IMR-90 (cell line): ENCODE measurements at regions not wholly inside any gene's neighbourhood (a gene's known extent, or its start where the extent isn't known, plus 50 kb on each side); places are given as distances from the start of the nearest gene placed in this dataset.

Source experiments
- ATAC-seq: fragments of 200-7000 bp; cut with Tn5 transposase; 2 replicates; pipeline ENCODE4 v1.9.1; 2020; ENCODE audit warnings: low read depth, mild to moderate bottlenecking, moderate library complexity
- BruUV-seq: library from RNA; stranded (reverse); fragments of 400-500 nt; replicated peaks from 2 replicates; lab custom pipeline; 2021; lab: Mats Ljungman, UMichigan
- CTCF ChIA-PET: fragments of 300-600 bp; formaldehyde crosslinking; extraction: SDS; loops from one replicate; lab custom pipeline; 2021; ENCODE audit warnings: antibody characterized with exemption; lab: Yijun Ruan, JAX
- POLR2A ChIA-PET: fragments of 300-600 bp; sonication (Branson Sonifier 250); formaldehyde crosslinking; loops from one replicate; lab custom pipeline; 2022; ENCODE audit warnings: antibody characterized with exemption; ENCODE audit not compliant: unreplicated experiment; lab: Charles Lee
- DNase-seq: peaks from one replicate; pipeline ENCODE4 v3.0.0; 2013
- H2AFZ ChIP-seq: replicated peaks from 2 replicates; pipeline ENCODE3; 2013; ENCODE audit warnings: low read length, mild to moderate bottlenecking; ENCODE audit not compliant: poor library complexity
- H2AK5ac ChIP-seq: 2 replicates; pipeline ENCODE4 v1.6.1; 2013; ENCODE audit warnings: low read depth, low read length, inconsistent platforms
- H2AK9ac ChIP-seq: replicated peaks from 2 replicates; pipeline ENCODE3; 2013; ENCODE audit warnings: mild to moderate bottlenecking, low read depth, low read length, moderate library complexity; ENCODE audit not compliant: poor library complexity
- H2BK120ac ChIP-seq: 2 replicates; pipeline ENCODE4 v1.6.1; 2013; ENCODE audit warnings: low read depth, low read length, inconsistent platforms
- H2BK15ac ChIP-seq: 3 replicates; pipeline ENCODE4 v1.6.1; 2013; ENCODE audit warnings: low read depth, low read length, inconsistent platforms
- H2BK20ac ChIP-seq: 2 replicates; pipeline ENCODE4 v1.6.1; 2013; ENCODE audit warnings: low read depth, mild to moderate bottlenecking, inconsistent platforms, low read length, moderate library complexity
- H2BK5ac ChIP-seq: 2 replicates; pipeline ENCODE4 v1.6.1; 2013; ENCODE audit warnings: mild to moderate bottlenecking, low read depth, low read length, inconsistent platforms; ENCODE audit not compliant: poor library complexity, severe bottlenecking
- H3K14ac ChIP-seq: replicated peaks from 2 replicates; pipeline ENCODE4 v1.6.1; 2013; ENCODE audit warnings: low read depth, low read length, inconsistent platforms
- H3K18ac ChIP-seq: 2 replicates; pipeline ENCODE4 v1.6.1; 2013; ENCODE audit warnings: low read depth, low read length, control low read depth
- H3K23ac ChIP-seq: 2 replicates; pipeline ENCODE4 v1.6.1; 2013; ENCODE audit warnings: low read depth, low read length, inconsistent platforms
- H3K27ac ChIP-seq: 2 replicates; pipeline ENCODE4 v1.5.1; 2013; ENCODE audit warnings: mild to moderate bottlenecking, control low read depth, low read length; ENCODE audit not compliant: insufficient read depth
- H3K27me3 ChIP-seq: 2 replicates; pipeline ENCODE4 v1.6.1; 2013; ENCODE audit warnings: low read length; ENCODE audit not compliant: control insufficient read depth, insufficient read depth
- H3K36me3 ChIP-seq: 2 replicates; pipeline ENCODE4 v1.6.1; 2013; ENCODE audit warnings: low read length, mixed read lengths; ENCODE audit not compliant: control insufficient read depth, insufficient read depth
- H3K4ac ChIP-seq: 2 replicates; pipeline ENCODE4 v1.6.1; 2013; ENCODE audit warnings: low read depth, low read length, inconsistent platforms
- H3K4me1 ChIP-seq: 2 replicates; pipeline ENCODE4 v1.6.1; 2013; ENCODE audit warnings: low read length, mixed read lengths; ENCODE audit not compliant: control insufficient read depth, insufficient read depth
- H3K4me2 ChIP-seq: 2 replicates; pipeline ENCODE4 v1.6.1; 2013; ENCODE audit warnings: low read depth, mild to moderate bottlenecking, control low read depth, low read length, moderate library complexity
- H3K4me3 ChIP-seq: 2 replicates; pipeline ENCODE4 v1.5.1; 2013; ENCODE audit warnings: low read depth, mild to moderate bottlenecking, control low read depth, low read length, moderate library complexity; ENCODE audit not compliant: insufficient read depth
- H3K56ac ChIP-seq: 2 replicates; pipeline ENCODE4 v1.6.1; 2013; ENCODE audit warnings: low read length, inconsistent platforms; ENCODE audit not compliant: insufficient read depth; ENCODE audit errors: extremely low read depth
- H3K79me1 ChIP-seq, 2 experiments: 2 replicates each; pipeline ENCODE4 v1.6.1; 2013; ENCODE audit warnings: low read length in 2 of 2, inconsistent platforms in 1 of 2, low read depth in 1 of 2
- H3K9ac ChIP-seq: 2 replicates; pipeline ENCODE4 v1.6.1; 2013; ENCODE audit warnings: low read depth, low read length, control low read depth
- H3K9me1 ChIP-seq: 2 replicates; pipeline ENCODE4 v1.6.1; 2013; ENCODE audit warnings: low read length, inconsistent platforms; ENCODE audit not compliant: insufficient read depth
- H3K9me3 ChIP-seq: 2 replicates; pipeline ENCODE4 v1.6.1; 2013; ENCODE audit warnings: low read length; ENCODE audit not compliant: control insufficient read depth, insufficient read depth
- H4K20me1 ChIP-seq: 2 replicates; pipeline ENCODE4 v1.6.1; 2013; ENCODE audit warnings: low read length, inconsistent platforms; ENCODE audit not compliant: insufficient read depth
- H4K5ac ChIP-seq: 2 replicates; pipeline ENCODE4 v1.6.1; 2013; ENCODE audit warnings: mild to moderate bottlenecking, low read depth, low read length, control low read depth
- H4K8ac ChIP-seq, 2 experiments: 2 replicates each; pipeline ENCODE4 v1.6.1; 2013; ENCODE audit warnings: low read depth in 2 of 2, low read length in 2 of 2, control low read depth in 1 of 2, inconsistent platforms in 1 of 2
- H4K91ac ChIP-seq: 2 replicates; pipeline ENCODE4 v1.6.1; 2013; ENCODE audit warnings: low read depth, low read length, inconsistent platforms; ENCODE audit not compliant: insufficient read depth
- BHLHE40 ChIP-seq: fragments of 150-350 bp; IDR thresholded peaks from 2 replicates; pipeline ENCODE4 v1.6.1; 2016; ENCODE audit warnings: mild to moderate bottlenecking, low read depth, low read length
- CEBPB ChIP-seq: IDR thresholded peaks from 2 replicates; pipeline ENCODE4 v1.6.1; 2012; ENCODE audit warnings: low read depth, low read length, improper control_type of control experiment
- CHD1 ChIP-seq: IDR thresholded peaks from 2 replicates; pipeline ENCODE4 v1.6.1; 2012; ENCODE audit warnings: low read depth, low read length, improper control_type of control experiment
- FOS ChIP-seq: fragments of 150-350 bp; IDR thresholded peaks from 2 replicates; pipeline ENCODE4 v1.6.1; 2016; ENCODE audit warnings: low read depth, low read length
- MAFK ChIP-seq: IDR thresholded peaks from 2 replicates; pipeline ENCODE4 v1.6.1; 2012; ENCODE audit warnings: low read depth, low read length, improper control_type of control experiment
- MAZ ChIP-seq: IDR thresholded peaks from 2 replicates; pipeline ENCODE4 v1.6.1; 2012; ENCODE audit warnings: low read depth, mild to moderate bottlenecking, low read length, improper control_type of control experiment, moderate library complexity, borderline replicate concordance
- MXI1 ChIP-seq: IDR thresholded peaks from 2 replicates; pipeline ENCODE4 v1.6.1; 2012; ENCODE audit warnings: low read depth, mild to moderate bottlenecking, low read length, moderate library complexity, borderline replicate concordance
- NFE2L2 ChIP-seq: fragments of 150-350 bp; IDR thresholded peaks from 2 replicates; pipeline ENCODE4 v1.6.1; 2016; ENCODE audit warnings: low read depth, mild to moderate bottlenecking, low read length
- POLR2A ChIP-seq: IDR thresholded peaks from 2 replicates; pipeline ENCODE4 v1.6.1; 2012; ENCODE audit warnings: mild to moderate bottlenecking, low read depth, low read length
- RAD21 ChIP-seq: IDR thresholded peaks from 2 replicates; pipeline ENCODE4 v1.6.1; 2012; ENCODE audit warnings: low read length, improper control_type of control experiment
- RCOR1 ChIP-seq: IDR thresholded peaks from 2 replicates; pipeline ENCODE4 v1.6.1; 2012; ENCODE audit warnings: mild to moderate bottlenecking, low read length, improper control_type of control experiment; ENCODE audit not compliant: insufficient replicate concordance
- RFX5 ChIP-seq: IDR thresholded peaks from 2 replicates; pipeline ENCODE4 v1.8.0; 2012; ENCODE audit warnings: low read depth, mild to moderate bottlenecking, low read length, moderate library complexity
- SMC3 ChIP-seq: fragments of 150-350 bp; IDR thresholded peaks from 2 replicates; pipeline ENCODE4 v1.6.1; 2016; ENCODE audit warnings: low read depth, mild to moderate bottlenecking, antibody characterized with exemption, low read length, moderate library complexity
- USF2 ChIP-seq: fragments of 150-350 bp; IDR thresholded peaks from 2 replicates; pipeline ENCODE4 v1.6.1; 2017; ENCODE audit warnings: mild to moderate bottlenecking, antibody characterized with exemption, low read length, low read depth
- WGBS, 2 experiments: methylation state at CpG; one replicate each; pipeline versions ENCODE4 v1.1.5 to v1.1.7; 2013; ENCODE audit warnings: missing lambda C conversion rate in 2 of 2; ENCODE audit not compliant: insufficient read length in 1 of 2; ENCODE audit errors: extremely low coverage in 2 of 2; 5-methylcytosine and 5-hydroxymethylcytosine counted together
- dilution Hi-C: fragments of 300-500 bp; cut with HindIII; formaldehyde crosslinking; loops from one replicate; pipeline ENCODE4 v1.14.3; 2018; ENCODE audit warnings: low sequenced_read_pairs; ENCODE audit not compliant: unreplicated experiment
- in situ Hi-C: fragments of 300-500 bp; cut with MboI; formaldehyde crosslinking; loops from 3 replicates; pipeline ENCODE4 v1.14.3; 2019; ENCODE audit warnings: low sequenced_read_pairs, inconsistent platforms, mixed read lengths
- intact Hi-C: fragments of 100-400 bp; cut with micrococcal nuclease; formaldehyde crosslinking; loops from 2 replicates; pipeline ENCODE4 v1.10.0; 2022
- TF ChIP-seq, protein P1 (sequence below): fragments of 150-350 bp; IDR thresholded peaks from 2 replicates; pipeline ENCODE4 v1.6.1; 2016; ENCODE audit warnings: low read depth, mild to moderate bottlenecking, low read length, moderate library complexity, borderline replicate concordance
- TF ChIP-seq, protein P2 (sequence below): conservative IDR thresholded peaks from 2 replicates; pipeline ENCODE4 v1.5.1; 2012; ENCODE audit warnings: mild to moderate bottlenecking, low read depth, low read length, improper control_type of control experiment

DNA sequence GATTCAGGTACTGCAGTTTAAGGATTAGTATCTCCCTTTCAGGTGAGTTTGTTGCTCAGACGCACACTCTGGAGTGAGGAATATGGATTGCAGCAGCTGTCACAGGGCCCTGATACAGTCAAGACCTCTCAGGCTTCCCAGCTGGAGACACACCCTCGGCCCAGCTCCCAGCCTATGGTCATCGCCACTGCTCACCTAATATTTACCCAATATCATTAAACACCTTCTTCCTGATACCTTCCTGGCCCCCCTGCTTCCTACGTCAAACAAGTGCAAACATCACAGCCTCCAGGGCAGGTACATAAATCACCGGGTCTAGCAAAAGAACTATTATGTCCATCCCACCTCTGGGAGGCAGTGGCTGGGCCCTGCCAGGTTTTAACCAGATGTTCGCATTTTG lies 213.3 kb downstream of the MN1 start:
- no peak overlapping the region for H4K5ac ChIP-seq
- dilution Hi-C loops (no loop called here), intact Hi-C loops (no loop called here), in situ Hi-C loops (no loop called here)
- CTCF ChIA-PET = no interaction called here
- ATAC-seq (no peak), DNase-seq (no peak)
- no peak overlapping the region for H3K4me2 ChIP-seq
- no peak for TF ChIP-seq RFX5
- TF ChIP-seq CEBPB = no peak
- TF ChIP-seq SMC3 = no peak
- no peak for TF ChIP-seq POLR2A
- TF ChIP-seq RCOR1 = no peak
- TF ChIP-seq FOS = no peak
- TF ChIP-seq, protein P1, sequence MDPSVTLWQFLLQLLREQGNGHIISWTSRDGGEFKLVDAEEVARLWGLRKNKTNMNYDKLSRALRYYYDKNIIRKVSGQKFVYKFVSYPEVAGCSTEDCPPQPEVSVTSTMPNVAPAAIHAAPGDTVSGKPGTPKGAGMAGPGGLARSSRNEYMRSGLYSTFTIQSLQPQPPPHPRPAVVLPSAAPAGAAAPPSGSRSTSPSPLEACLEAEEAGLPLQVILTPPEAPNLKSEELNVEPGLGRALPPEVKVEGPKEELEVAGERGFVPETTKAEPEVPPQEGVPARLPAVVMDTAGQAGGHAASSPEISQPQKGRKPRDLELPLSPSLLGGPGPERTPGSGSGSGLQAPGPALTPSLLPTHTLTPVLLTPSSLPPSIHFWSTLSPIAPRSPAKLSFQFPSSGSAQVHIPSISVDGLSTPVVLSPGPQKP = no peak
- TF ChIP-seq MAFK = no peak
- TF ChIP-seq, protein P2, sequence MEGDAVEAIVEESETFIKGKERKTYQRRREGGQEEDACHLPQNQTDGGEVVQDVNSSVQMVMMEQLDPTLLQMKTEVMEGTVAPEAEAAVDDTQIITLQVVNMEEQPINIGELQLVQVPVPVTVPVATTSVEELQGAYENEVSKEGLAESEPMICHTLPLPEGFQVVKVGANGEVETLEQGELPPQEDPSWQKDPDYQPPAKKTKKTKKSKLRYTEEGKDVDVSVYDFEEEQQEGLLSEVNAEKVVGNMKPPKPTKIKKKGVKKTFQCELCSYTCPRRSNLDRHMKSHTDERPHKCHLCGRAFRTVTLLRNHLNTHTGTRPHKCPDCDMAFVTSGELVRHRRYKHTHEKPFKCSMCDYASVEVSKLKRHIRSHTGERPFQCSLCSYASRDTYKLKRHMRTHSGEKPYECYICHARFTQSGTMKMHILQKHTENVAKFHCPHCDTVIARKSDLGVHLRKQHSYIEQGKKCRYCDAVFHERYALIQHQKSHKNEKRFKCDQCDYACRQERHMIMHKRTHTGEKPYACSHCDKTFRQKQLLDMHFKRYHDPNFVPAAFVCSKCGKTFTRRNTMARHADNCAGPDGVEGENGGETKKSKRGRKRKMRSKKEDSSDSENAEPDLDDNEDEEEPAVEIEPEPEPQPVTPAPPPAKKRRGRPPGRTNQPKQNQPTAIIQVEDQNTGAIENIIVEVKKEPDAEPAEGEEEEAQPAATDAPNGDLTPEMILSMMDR = no peak
- no peak for TF ChIP-seq BHLHE40
- no peak for TF ChIP-seq NFE2L2
- no peak for TF ChIP-seq RAD21
- no peak for TF ChIP-seq USF2
- TF ChIP-seq CHD1 = no peak
- no peak for TF ChIP-seq MXI1
- no peak for TF ChIP-seq MAZ
- H3K79me1 ChIP-seq = no peaks in the 10 kb centered on the region
- H3K14ac ChIP-seq = no peak overlapping the region
- 75% methylated on average over 1 of the region's 6 CpGs; no CpG with 5 or more reads in 1 of the 2 experiments for WGBS, 2 experiments
- no peaks in the 10 kb centered on the region for H3K4me1 ChIP-seq
- H3K27ac ChIP-seq = no peak overlapping the region
- no peak overlapping the region for H2BK20ac ChIP-seq
- peaks cover 2% of the 10 kb centered on the region for H3K9me3 ChIP-seq
- POLR2A ChIA-PET = no interaction called here
- H3K4ac ChIP-seq = no peak overlapping the region
- no peak overlapping the region for H3K23ac ChIP-seq
- H4K20me1 ChIP-seq = no peaks in the 10 kb centered on the region
- H2BK5ac ChIP-seq = no peak overlapping the region
- H3K27me3 ChIP-seq = peaks cover 30% of the 10 kb centered on the region
- H3K18ac ChIP-seq = no peak overlapping the region
- no peak overlapping the region for H3K56ac ChIP-seq
- peaks cover 4% of the 10 kb centered on the region; the same call in 1 of the 2 replicates for H3K9me1 ChIP-seq
- no peak overlapping the region for H2AK5ac ChIP-seq
- no peak overlapping the region for H2AK9ac ChIP-seq
- H2AFZ ChIP-seq = no peak overlapping the region
- H3K36me3 ChIP-seq = no peaks in the 10 kb centered on the region
- no peak overlapping the region for H2BK15ac ChIP-seq
- no peak overlapping the region for H3K9ac ChIP-seq
- no peak overlapping the region for H4K8ac ChIP-seq
- H2BK120ac ChIP-seq = no peak overlapping the region
- no peak overlapping the region for H4K91ac ChIP-seq
- no peak overlapping the region for H3K4me3 ChIP-seq
- no TSS peak for BruUV-seq
